ENCODE measurements at regions not wholly inside any gene's neighbourhood (a gene's known extent, or its start where the extent isn't known, plus 50 kb on each side); places are given as distances from the start of the nearest gene placed in this dataset.

GRCh38 chr14:101276309-101277091, 284.8 kb upstream of the DIO3 start:
- intact Hi-C loops (cut with micrococcal nuclease; ENCODE audit: unreplicated experiment), result no loop called here

DNA sequence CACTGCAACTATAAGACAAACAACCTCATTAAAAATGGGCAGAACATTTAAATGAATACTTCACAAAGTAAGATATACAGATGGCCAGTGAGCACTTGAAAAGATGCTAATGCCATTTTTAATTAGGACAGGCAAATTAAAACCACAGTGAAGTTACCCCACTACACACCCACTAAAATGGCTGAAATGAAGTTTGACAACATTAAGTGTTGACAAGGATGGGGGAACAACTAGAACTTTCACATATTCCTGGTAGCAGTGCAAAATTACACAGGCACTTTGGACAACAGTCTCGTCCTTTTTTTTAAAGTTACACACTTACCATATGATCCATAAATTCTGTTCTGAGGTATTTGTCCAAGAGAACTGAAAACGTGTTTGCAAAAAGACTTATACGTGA, 278.9 kb upstream of the DIO3 start:
- CTCF ChIA-PET, result no interaction called here
- intact Hi-C loops (cut with micrococcal nuclease; ENCODE audit: unreplicated experiment), result no loop called here
- Histone ChIP-seq H3K4me3 (ENCODE audit: low read depth, low read length, poor library complexity, severe bottlenecking) (no peak overlapping the region), H3K9me3 (ENCODE audit: low read depth, low read length, poor library complexity, severe bottlenecking) (no peaks in the 10 kb centered on the region), H3K36me3 (ENCODE audit: insufficient read depth, low read length, poor library complexity, severe bottlenecking) (no peaks in the 10 kb centered on the region), H3K4me1 (ENCODE audit: insufficient read depth, low read length, poor library complexity, severe bottlenecking) (no peaks in the 10 kb centered on the region), H3K27ac (ENCODE audit: low read depth, low read length, poor library complexity, severe bottlenecking) (no peak overlapping the region), H3K27me3 (replicated peaks; ENCODE audit: insufficient read depth, low read depth, low read length, poor library complexity) (peaks cover 22% of the 10 kb centered on the region)
- DNase-seq (ENCODE audit: low spot score), result no peak
- no TSS peak for BruUV-seq (replicated peaks)
- POLR2A ChIA-PET (ENCODE audit: low non-redundant PET), result no interaction called here
- TF ChIP-seq, protein P1, sequence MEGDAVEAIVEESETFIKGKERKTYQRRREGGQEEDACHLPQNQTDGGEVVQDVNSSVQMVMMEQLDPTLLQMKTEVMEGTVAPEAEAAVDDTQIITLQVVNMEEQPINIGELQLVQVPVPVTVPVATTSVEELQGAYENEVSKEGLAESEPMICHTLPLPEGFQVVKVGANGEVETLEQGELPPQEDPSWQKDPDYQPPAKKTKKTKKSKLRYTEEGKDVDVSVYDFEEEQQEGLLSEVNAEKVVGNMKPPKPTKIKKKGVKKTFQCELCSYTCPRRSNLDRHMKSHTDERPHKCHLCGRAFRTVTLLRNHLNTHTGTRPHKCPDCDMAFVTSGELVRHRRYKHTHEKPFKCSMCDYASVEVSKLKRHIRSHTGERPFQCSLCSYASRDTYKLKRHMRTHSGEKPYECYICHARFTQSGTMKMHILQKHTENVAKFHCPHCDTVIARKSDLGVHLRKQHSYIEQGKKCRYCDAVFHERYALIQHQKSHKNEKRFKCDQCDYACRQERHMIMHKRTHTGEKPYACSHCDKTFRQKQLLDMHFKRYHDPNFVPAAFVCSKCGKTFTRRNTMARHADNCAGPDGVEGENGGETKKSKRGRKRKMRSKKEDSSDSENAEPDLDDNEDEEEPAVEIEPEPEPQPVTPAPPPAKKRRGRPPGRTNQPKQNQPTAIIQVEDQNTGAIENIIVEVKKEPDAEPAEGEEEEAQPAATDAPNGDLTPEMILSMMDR (conservative IDR thresholded peaks at IDR 0.05; ENCODE audit: low read depth, low read length), result no peak
- TF ChIP-seq EZH2 (IDR thresholded peaks at IDR 0.05; ENCODE audit: borderline replicate concordance, low read depth, low read length, poor library complexity, severe bottlenecking), result no peak

More at GRCh38 chr14:101276309-101277091, 284.8 kb upstream of the DIO3 start:
- no peaks in the 10 kb centered on the region for H3K4me1 ChIP-seq (ENCODE audit: insufficient read depth, low read length, poor library complexity, severe bottlenecking)
- DNase-seq (ENCODE audit: low spot score), result peak; percentile 34
- no peaks in the 10 kb centered on the region for H3K27me3 ChIP-seq (replicated peaks; ENCODE audit: insufficient read depth, low read depth, low read length, poor library complexity)
- no TSS peak for BruUV-seq (replicated peaks)
- H3K36me3 ChIP-seq (ENCODE audit: insufficient read depth, low read length, poor library complexity, severe bottlenecking), result no peaks in the 10 kb centered on the region
- POLR2A ChIA-PET (ENCODE audit: low non-redundant PET), result no interaction called here
- CTCF ChIA-PET, result no interaction called here
- TF ChIP-seq, protein P1 (conservative IDR thresholded peaks at IDR 0.05; ENCODE audit: low read depth, low read length), result no peak
- TF ChIP-seq EZH2 (IDR thresholded peaks at IDR 0.05; ENCODE audit: borderline replicate concordance, low read depth, low read length, poor library complexity, severe bottlenecking), result no peak
- no peak overlapping the region for H3K4me3 ChIP-seq (ENCODE audit: low read depth, low read length, poor library complexity, severe bottlenecking)
- no peaks in the 10 kb centered on the region for H3K9me3 ChIP-seq (ENCODE audit: low read depth, low read length, poor library complexity, severe bottlenecking)
- H3K27ac ChIP-seq (ENCODE audit: low read depth, low read length, poor library complexity, severe bottlenecking), result no peak overlapping the region

DNA sequence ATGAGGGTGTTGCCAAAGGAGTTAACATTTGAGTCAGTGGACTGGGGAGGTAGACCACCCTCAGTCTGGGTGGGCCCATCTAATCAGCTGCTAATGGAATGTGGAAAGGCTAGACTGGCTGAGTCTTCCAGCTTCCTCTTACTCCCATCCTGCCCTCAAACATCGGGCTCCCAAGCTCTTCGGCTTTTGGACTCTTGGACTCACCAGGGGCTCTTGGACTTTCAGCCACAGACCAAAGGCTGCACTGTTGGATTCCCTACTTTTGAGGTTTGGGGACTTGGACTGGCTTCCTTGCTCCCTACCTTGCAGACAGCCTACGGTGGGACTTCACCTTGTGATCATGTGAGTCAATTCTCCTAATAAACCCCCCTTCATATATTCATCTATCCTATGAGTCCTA, 276.6 kb upstream of the DIO3 start:
- ChIA-PET POLR2A (ENCODE audit: low non-redundant PET) (no interaction called here), CTCF (no interaction called here)
- H3K4me1 ChIP-seq (ENCODE audit: insufficient read depth, low read length, poor library complexity, severe bottlenecking), result no peaks in the 10 kb centered on the region
- H3K36me3 ChIP-seq (ENCODE audit: insufficient read depth, low read length, poor library complexity, severe bottlenecking), result no peaks in the 10 kb centered on the region
- BruUV-seq (replicated peaks), result no TSS peak
- no peak overlapping the region for H3K4me3 ChIP-seq (ENCODE audit: low read depth, low read length, poor library complexity, severe bottlenecking)
- no peak overlapping the region for H3K27ac ChIP-seq (ENCODE audit: low read depth, low read length, poor library complexity, severe bottlenecking)
- intact Hi-C loops (cut with micrococcal nuclease; ENCODE audit: unreplicated experiment), result no loop called here
- no peaks in the 10 kb centered on the region for H3K9me3 ChIP-seq (ENCODE audit: low read depth, low read length, poor library complexity, severe bottlenecking)
- peaks cover 22% of the 10 kb centered on the region for H3K27me3 ChIP-seq (replicated peaks; ENCODE audit: insufficient read depth, low read depth, low read length, poor library complexity)
- no peak for TF ChIP-seq EZH2 (IDR thresholded peaks at IDR 0.05; ENCODE audit: borderline replicate concordance, low read depth, low read length, poor library complexity, severe bottlenecking)
- TF ChIP-seq, protein P1 (conservative IDR thresholded peaks at IDR 0.05; ENCODE audit: low read depth, low read length), result no peak
- no peak for DNase-seq (ENCODE audit: low spot score)

Data from A673 (cell line).